NCI-H1105 treated with DMSO at 0.1 percent for 48 hours (cell line): ENCODE measurements at regions not wholly inside any gene's neighbourhood (a gene's known extent, or its start where the extent isn't known, plus 50 kb on each side); places are given as distances from the start of the nearest gene placed in this dataset.
"Not testable (repeated sequence)": the region's sequence is repeated elsewhere in the genome, so short reads cannot be mapped to it uniquely, and the experiment has no call there.

Source experiments
- DNase-seq: peaks from one replicate; lab custom pipeline; 2025; lab: John Stamatoyannopoulos, UW

DNA sequence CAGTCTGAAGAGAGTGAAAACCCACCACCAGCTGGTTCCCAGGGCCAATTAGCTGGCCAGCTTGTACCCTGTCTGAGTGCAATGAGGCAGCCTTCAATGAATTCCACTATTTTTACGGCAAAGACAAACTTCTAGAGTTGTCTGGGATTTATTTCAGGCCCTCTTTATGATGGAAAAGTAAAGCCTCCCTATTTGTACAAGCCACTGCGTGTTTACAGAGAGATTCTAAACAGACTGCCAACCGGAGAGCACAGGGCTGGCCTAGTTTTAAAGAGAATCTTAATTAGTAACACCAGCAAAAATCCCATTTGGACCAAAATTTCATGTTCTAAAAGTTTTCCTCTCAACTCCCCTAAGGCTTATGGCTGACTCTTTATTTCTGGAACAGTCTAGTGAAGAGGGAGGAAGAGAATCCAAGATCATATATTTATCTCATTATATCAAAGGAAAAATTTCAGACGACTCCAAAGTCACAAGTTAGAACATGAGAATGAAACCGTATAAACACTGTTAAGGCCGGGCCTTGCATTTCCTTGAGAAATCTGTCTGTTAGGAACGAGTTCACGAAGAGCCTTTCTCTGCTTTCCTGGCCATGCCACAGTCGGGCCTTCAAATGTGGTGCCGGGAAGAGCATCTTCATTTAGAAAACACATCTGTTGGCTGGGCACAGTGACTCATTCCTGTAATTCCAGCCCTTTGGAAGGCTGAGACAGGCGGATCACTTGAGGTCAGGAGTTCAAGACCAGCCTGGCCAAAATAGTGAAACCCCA is 724.6 kb upstream of the NRP1 start:
- DNase-seq = no peak

DNA sequence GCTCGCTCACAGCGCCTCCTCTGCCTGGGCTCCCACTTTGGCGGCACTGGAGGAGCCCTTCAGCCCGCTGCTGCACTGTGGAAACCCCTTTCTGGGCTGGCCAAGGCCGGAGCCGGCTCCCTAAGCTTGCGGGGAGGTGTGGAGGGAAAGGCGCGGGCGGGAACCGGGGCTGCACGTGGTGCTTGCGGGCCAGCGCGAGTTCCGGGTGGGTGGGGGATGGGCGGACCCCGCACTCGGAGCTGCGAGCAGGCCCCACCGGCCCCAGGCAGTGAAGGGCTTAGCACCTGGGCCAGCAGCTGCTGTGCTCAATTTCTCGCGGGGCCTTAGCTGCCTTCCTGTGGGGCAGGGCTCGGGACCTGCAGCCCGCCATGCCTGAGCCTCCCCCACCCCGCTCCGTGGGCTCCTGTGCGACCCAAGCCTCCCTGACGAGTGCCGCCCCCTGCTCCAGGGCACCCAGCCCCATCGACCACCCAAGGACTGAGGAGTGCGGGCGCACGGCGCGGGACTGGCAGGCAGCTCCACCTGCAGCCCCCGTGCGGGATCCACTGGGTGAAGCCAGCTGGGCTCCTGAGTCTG is 721.0 kb upstream of the NRP1 start:
- not testable (repeated sequence) for DNase-seq

DNA sequence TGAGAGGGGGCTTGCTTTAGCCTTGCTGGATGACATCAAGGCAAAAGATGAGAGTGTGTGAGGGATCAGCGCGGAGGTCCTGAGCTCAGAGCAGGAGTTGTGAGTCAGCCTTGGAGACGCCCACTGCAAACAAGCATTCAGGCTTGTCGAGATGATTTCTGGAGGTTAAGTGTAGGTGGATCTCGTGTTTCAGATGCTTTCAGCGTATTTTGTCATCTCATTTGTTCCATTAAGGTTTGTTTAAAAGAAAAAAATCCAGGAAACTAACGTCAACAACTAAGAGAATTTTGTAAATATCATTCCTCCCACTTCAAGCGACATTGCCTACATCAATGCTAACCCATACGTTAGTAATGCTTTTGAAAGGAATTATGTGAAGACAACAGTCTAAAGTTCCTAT is 715.4 kb upstream of the NRP1 start:
- DNase-seq = no peak

DNA sequence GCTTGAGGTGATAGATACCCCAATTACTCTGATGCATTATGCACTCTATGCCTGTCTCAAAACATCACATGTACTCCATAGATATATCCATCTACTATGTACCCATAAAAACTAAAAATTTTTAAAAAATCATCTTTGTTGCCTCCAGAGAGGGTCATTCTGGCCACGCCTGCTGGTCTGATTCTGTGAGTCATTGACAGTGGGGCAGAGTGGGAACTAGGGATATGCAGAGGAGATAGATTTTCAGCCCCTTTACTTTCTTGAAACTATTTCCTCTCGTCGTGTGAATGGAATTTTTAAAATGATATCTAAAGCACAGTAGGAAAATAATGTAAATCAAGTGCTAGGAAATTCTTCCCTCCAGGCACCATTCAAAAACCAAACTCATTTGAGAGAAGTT is 715.0 kb upstream of the NRP1 start:
- DNase-seq = no peak

DNA sequence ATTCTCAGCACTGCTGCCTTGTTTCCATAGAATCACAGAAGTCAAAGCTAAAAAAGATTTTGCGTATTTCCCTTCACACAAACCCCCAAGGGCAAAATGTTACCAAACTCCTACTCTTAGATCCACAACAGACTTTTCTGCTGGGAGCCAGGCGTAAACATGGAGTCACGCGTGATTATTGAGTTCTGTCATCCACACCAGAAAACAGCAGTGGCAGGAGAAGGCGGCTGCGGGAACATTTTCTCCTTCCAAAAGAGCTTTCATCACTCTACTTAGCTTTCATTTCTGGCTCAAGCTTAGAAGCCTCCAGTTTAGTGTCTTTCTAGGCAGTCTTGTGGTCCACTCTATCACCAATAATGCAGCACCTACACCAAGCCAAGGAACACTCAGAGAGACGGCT is 712.9 kb upstream of the NRP1 start:
- no peak for DNase-seq

DNA sequence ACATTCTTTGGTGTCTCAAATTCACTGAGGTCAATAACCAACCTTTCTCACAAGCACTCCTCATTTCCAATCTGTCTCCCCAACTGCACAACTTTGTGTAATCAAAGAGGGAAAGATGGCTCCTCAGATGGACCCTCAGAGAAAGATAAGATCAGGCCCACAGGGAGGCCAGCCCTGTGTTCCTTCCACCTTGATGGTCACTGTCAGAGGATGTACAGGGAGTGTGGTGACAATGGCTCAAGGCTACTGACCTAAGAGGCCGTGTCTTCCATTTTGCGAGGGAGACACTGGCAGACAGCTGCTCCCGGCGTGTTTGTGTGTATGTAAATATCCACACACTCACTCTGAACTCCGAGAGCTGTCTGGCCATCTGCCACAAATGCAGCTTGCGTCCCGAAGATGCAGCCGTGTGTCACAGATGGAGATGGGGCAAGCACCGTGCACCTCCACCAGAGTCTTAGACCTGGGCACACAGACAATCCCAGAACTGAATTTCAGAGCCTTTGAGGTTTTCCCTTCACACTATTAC is 712.1 kb upstream of the NRP1 start:
- DNase-seq = no peak

DNA sequence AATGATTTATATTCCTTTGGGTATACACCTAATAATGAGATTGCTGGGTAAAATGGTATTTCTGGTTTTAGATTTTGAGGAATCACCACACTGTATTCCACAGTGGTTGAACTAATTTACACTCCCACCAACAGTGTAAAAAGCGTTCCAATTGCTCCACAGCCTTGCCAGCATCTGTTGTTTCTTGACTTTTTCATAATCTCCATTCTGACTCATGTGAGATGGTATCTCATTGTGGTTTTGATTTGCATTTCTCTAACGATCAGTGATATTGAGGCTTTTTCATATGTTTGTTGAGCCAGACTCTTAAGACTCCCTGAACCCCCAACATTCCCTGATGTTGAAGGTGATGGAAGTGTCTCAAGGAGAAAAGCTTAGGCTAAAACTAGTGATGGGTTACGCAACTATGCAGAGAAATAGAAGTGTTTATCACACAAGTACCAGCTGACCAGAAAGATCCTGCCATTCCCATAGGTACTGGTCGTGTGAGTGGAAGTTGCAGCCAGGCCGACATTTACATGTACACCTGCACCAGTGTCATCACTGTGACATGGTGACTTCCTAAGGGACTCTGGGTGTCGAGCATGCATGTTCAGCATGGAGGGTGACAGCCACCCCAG is 711.2 kb upstream of the NRP1 start:
- DNase-seq = no peak

DNA sequence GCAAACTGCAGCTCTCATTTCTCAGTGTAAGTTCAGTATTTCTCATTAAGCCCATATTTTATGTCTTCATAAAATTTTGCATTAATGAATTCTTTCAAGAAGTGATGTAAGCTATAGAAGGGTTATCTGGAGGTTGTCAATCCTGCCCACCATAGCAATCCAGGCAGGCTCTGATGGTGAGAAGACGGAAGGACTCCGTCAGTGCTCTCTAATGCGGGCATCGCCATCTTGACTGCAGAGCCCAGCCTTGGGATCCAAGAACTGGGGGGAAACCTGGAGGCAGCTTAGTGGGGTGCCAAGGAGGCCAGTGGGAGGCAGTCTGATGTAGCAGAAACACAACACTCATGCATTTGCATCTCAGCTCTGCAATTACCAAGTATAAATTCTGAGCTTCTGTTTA is 707.4 kb upstream of the NRP1 start:
- DNase-seq = no peak

DNA sequence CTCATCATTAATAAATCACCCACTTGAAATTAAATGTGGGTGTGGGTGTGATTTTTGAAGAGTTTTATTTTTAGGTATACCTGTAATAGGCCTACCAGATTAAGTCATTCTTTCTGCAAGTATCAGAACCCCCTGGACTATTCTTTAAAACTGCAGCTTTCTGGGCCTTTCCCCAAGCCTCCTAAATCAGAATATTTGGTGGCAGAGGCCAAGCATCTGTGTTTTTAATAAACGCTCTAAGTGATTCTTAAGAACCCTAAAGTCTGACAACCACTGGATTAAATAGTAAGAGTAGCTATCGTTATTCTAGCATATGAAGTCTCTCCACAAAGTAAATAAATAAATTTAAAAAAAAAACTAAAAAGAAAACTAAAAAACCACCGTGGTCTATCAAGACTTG is 703.0 kb upstream of the NRP1 start:
- DNase-seq = no peak

DNA sequence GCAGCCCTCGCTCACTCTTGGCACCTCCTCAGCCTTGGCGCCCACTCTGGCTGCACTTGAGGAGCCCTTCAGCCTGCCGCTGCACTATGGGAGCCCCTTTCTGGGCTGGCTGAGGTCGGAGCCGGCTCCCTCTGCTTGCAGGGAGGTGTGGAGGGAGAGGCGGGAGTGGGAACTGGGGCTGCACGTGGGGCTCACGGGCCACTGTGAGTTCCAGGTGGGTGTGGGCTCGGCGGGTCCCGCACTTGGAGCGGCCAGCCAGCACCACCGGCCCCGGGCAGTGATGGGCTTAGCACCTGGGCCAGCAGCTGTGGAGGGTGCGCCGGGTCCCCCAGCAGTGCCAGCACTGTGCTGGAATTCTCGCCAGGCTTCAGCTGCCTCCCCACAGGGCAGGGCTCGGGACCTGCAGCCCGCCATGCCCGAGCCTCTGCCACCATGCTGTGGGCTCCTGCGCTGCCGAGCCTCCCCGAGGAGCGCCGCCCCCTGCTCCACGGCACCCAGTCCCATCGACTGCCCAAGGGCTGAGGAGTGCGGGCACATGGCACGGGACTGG is 700.8 kb upstream of the NRP1 start:
- not testable (repeated sequence) for DNase-seq

DNA sequence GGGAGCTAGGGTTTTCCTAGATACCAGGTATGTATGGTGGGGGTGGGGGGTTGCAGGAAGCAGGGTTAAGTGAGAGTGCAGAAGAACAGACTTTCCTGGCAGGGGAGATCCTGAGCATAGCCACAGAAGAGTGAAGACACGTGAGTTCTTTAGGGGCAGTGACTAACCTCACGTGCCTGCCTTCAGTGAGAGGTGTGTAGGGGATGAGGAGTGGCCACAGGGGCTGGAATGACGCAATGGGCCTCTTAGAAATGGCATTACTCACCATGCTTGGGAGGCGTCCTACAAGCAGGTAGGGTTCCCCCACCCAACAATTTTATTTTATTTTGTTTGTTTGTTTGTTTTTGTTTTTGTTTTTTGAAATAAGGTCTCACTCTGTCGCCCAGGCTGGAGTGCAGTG is 698.6 kb upstream of the NRP1 start:
- DNase-seq = no peak

DNA sequence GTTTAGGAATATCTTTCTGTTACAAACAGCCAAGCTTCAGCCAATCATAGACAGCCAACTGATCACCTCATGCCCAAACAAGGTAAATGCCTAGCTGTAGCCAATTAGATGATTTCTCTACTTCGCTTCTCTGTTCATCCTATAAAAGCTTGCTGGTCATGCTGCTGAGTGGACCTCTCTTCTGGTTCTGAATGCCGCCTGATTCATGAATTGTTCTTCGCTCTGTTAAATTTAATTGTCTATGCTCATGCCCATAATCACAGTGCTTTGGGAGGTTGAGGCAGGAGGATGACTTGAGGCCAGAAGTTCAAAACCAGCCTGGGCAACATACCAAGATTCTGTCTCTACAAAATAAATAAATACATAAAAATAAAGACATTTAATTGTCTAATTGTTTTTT is 698.1 kb upstream of the NRP1 start:
- no peak for DNase-seq

DNA sequence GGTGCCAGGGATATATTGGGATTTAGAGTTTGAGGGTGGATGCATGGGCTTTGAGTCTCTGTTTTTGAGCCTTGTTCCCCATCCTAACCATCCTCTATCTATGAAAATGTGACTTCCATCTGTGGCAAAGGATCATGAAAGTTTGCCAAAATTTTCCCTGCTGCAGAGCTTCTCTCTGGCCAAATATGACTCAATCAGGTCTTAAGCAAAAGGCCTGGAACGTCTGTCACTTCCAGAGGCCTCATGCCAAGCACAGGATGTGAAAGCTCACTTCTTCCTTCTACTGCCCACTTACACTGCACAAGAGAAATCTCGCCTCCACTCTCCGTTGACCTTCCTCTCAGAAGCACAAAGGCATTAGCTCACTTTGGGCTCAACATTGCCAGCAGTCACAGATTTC is 696.9 kb upstream of the NRP1 start:
- no peak for DNase-seq

DNA sequence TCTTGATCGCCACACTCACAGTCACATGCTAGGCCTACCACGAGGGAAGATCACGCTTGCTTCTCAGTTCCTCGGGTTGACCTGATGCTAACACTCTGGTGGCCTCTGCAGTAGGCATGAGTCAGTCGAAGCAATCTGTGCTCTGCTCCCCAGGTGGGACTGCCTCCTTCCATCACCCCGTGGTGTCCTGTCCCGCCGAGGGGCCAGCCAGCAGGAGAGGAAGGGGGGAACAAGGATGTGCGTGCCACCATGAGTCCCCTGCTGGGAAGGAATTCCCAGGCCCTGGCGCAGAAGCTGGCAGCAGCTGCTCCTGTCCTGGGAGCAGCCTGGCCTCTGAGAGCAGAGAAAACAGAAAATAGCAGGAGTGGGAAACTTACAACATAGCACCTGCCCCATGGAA is 695.0 kb upstream of the NRP1 start:
- no peak for DNase-seq

DNA sequence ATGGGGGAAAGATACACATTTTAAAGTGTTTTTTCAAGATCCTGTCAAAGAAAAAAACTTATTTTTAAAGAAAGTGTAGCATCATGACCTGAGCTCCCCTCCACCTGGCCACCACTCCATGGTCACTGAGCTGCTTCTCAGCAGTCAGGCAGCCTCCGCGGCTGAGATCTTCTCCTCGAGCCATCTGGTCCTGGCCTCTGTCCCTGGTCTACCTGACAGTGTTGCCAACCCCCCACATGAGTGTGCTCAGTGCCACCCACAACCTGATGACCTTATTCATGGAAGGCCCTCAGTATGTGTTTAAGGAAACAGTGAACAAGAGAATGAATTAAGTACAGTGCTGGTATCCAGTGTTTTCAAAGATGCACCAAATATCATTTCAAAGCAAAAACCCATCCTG is 694.5 kb upstream of the NRP1 start:
- no peak for DNase-seq

DNA sequence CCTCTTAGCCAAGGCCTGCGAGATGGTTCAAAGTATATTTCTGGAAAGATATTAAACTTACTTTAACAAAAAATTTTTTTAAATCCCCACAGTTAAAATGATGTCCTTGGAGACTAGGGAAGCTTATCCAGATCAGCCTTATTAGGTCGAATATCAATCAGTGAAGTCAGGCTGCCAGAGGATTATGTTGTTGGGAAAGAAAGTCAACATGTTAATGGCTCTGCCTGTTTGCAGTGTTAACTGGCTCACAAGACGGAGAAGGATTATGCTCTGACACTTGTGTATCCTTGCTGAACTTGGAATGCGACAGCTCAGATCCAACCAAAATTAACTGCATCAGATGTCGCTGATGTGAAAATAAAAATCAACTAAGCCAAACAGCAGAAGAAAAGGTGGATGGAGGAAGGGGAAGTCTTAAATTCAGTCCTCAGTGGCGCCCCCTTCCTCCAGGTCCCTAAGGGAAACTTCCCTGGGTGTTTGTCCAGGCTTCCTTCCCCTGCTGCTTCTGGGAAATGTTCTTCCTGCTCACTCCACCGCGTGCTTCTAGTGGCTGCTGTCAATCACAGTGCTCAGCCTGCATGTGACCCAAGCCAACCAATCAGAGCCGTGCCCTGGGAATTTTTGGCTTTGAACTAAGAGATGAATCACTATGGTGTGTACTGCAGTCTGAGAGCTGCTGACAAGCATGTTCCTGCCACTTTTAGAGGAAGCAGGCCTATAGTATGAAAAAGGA is 690.4 kb upstream of the NRP1 start:
- no peak for DNase-seq

DNA sequence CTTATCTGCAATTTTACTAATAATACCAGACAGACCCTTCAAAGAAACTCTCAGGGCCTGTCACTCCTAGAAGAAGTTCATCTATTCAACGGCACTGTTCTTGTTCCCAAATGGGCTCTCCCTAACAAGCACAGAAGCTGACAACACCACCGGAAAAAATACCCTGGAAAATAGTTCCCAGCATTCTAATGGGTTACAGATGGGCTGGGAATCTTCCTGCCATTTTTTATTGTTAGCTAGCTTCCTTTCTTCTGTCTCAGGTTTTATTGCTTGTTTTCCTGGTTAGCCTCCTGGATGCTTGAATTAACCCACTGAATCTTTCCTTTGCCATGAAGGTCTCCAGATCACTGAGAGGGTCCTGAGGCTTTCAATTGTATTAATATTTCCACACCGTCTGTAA is 689.8 kb upstream of the NRP1 start:
- DNase-seq = no peak

DNA sequence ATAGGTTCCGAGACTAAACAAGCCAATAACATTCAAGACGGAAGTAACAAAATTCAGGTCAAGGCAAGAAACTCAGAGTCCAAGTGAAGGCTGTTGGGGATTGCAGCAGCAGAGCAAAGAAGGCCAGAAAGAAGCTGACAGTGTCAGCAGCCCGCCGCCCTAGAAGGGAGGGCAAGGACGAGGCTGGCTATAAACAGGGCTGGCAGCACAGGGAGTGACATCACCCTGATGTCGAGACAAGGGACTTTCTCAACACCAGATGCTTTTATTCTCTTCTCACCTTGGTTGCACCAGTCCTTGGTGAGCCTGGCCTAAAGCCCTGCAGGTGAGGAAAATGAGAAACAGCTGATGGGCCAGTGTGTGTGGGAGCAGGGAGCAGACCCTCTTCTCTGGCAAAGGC is 687.7 kb upstream of the NRP1 start:
- no peak for DNase-seq

DNA sequence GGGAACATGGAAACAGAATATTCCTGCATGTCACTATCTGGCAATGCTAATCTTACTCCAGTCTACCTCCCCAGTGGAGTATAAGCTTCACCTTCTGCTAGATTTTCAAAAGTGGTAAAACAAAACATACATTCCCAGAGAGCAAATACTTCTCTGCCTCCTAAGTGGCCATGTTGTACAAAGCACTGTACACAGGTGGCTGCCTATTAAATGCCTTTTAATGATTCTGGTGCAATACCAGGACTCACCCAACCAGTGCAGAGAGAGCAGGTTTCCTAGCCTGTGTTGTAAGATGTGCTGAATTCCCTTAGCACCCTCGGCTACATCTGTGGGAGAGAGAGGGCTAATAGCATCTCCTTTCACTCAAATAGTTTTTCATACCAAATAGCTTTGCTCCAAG is 684.3 kb upstream of the NRP1 start:
- no peak for DNase-seq

DNA sequence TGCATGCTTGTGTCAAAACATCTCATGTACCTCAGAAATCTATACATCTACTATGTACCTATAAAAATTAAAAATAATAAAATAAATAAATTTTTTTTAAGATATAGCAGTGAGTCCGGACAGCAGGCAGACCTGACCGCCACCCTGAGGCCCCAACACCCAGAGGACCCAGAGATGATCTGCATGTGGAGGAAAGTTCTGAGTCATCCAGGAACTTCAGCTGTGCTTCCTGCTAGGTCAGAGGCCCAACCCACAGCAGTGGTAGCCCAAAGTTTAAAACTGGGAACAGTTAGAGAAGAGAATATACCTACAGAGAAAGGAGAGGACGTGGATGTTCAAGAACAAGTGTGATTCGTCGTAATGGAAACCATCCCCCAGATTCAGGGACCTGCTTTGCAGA is 683.7 kb upstream of the NRP1 start:
- no peak for DNase-seq

DNA sequence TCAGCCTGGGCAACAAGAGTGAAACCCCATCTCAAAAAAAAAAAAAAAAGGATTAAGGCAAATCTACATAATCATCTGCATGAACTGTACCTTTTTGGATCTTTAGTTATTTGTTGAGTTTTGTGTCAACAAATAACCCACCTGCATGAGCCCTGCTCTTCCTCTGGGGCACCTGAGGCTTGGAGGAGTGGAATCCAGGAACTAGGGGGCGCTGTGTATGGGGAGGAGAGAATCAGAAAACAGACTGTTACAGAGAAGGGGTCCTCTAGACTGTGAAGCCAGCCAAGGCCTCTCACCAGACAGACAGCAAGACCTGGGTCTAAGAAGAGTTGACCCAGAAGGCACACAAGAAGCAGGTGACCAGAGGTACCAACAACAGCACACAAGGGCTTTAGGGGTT is 682.8 kb upstream of the NRP1 start:
- no peak for DNase-seq

DNA sequence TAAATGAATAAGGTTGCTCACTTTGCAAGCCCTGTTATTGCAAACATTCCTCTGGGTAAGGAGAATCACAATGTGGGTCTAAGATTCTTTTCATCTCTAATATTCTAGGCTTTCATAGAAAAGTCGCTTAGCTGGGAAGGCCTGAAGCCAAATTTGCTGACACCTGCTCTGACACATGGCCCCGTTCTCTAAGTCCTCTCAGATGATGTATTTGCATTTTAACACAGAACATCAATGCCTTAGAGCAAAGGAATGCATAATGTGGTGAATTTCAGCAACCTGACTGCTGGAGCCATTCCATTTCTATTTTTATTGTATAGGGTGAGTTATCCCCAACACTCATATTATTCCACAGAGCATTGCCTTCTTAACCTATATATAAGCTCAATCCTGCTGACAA is 682.1 kb upstream of the NRP1 start:
- no peak for DNase-seq

DNA sequence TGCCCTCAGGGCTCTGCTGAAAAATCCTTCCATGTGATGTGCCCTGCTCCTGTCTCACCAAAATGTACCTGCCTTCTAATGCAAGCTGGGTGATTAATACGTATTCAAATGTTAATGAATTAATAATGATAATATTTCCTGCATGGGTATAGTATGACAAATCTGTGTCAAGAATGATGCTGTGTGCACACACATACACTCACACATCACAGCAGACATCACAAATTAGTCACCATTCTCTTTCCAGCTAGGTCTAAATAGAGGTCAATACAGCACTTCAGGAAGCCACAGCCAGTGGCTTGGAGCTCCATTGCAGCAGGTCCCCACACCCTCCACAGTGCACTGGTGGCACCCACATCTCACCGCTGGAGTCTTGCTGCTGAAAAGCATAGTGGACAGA is 681.2 kb upstream of the NRP1 start:
- no peak for DNase-seq
